KMS-11 (cell line): ENCODE measurements at regions not wholly inside any gene's neighbourhood (a gene's known extent, or its start where the extent isn't known, plus 50 kb on each side); places are given as distances from the start of the nearest gene placed in this dataset.

Source experiments
- H2AFZ ChIP-seq: fragments of 200-600 bp; sonication (generic); 2 replicates; pipeline ENCODE4 v1.6.1; 2016; ENCODE audit warnings: antibody characterized with exemption, mixed run types, low read depth
- H3K27ac ChIP-seq: fragments of 200-600 bp; sonication (generic); 2 replicates; pipeline ENCODE4 v1.6.1; 2016; ENCODE audit warnings: mild to moderate bottlenecking, mixed run types
- H3K27me3 ChIP-seq: fragments of 200-600 bp; sonication (generic); 2 replicates; pipeline ENCODE4 v1.6.1; 2017; ENCODE audit warnings: mild to moderate bottlenecking, low read depth, mixed run types, moderate library complexity; ENCODE audit not compliant: insufficient read depth
- H3K36me3 ChIP-seq: fragments of 200-600 bp; sonication (generic); 2 replicates; pipeline ENCODE4 v1.6.1; 2017; ENCODE audit warnings: mild to moderate bottlenecking, mixed run types; ENCODE audit not compliant: insufficient read depth
- H3K4me1 ChIP-seq: fragments of 200-600 bp; sonication (generic); 2 replicates; pipeline ENCODE4 v1.6.1; 2016; ENCODE audit warnings: mild to moderate bottlenecking, low read depth, mixed run types; ENCODE audit not compliant: poor library complexity, severe bottlenecking
- H3K4me2 ChIP-seq: fragments of 200-600 bp; sonication (generic); 2 replicates; pipeline ENCODE4 v1.7.0; 2016; ENCODE audit warnings: mild to moderate bottlenecking, mixed run types
- H3K4me3 ChIP-seq: fragments of 200-600 bp; sonication (generic); IDR thresholded peaks from 2 replicates; pipeline ENCODE4 v1.6.1; 2017; ENCODE audit warnings: low read depth, low read length, mixed read lengths; ENCODE audit not compliant: insufficient read depth
- H3K79me2 ChIP-seq: fragments of 200-600 bp; sonication (generic); 2 replicates; pipeline ENCODE4 v1.6.1; 2016; ENCODE audit warnings: low read depth, mixed run types; ENCODE audit not compliant: insufficient read depth
- H3K9ac ChIP-seq: fragments of 200-600 bp; sonication (generic); 2 replicates; pipeline ENCODE4 v1.6.1; 2016; ENCODE audit warnings: mild to moderate bottlenecking, mixed run types
- H4K20me1 ChIP-seq: fragments of 200-600 bp; sonication (generic); 2 replicates; pipeline ENCODE4 v1.6.1; 2016; ENCODE audit warnings: mild to moderate bottlenecking, mixed run types; ENCODE audit not compliant: insufficient read depth
- TF ChIP-seq, protein P1 (sequence below): fragments of 200-600 bp; sonication (generic); conservative IDR thresholded peaks from 2 replicates; pipeline ENCODE4 v1.6.1; 2017; ENCODE audit warnings: low read depth, mild to moderate bottlenecking, antibody characterized with exemption, low read length, moderate library complexity, mixed read lengths

DNA sequence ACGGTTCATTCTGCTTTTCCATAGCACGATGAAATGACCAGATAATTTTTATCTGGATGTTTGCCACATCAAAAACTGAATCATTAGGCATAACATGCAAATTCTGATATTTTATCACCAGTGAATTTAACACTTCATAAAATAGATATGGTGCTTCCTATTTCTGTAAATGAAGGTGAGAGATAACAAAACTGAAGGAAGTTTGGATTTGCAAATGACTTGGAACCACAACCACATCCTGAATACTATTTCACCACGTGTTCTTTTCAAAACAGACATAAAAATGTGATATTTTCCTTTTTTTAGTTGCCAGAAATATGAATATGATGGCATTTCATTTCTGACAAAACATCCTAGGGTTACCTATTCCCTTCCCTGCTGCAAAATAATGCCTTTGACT is 146.1 kb downstream of the EDN1 start:
- Histone ChIP-seq H3K4me3 (no peak overlapping the region), H3K27ac (no peak overlapping the region), H3K9ac (no peak overlapping the region), H3K4me2 (no peak overlapping the region), H3K4me1 (peaks cover 6% of the 10 kb centered on the region), H3K27me3 (no peaks in the 10 kb centered on the region), H3K79me2 (no peaks in the 10 kb centered on the region), H2AFZ (no peak overlapping the region), H4K20me1 (no peaks in the 10 kb centered on the region), H3K36me3 (no peaks in the 10 kb centered on the region)
- TF ChIP-seq, protein P1, sequence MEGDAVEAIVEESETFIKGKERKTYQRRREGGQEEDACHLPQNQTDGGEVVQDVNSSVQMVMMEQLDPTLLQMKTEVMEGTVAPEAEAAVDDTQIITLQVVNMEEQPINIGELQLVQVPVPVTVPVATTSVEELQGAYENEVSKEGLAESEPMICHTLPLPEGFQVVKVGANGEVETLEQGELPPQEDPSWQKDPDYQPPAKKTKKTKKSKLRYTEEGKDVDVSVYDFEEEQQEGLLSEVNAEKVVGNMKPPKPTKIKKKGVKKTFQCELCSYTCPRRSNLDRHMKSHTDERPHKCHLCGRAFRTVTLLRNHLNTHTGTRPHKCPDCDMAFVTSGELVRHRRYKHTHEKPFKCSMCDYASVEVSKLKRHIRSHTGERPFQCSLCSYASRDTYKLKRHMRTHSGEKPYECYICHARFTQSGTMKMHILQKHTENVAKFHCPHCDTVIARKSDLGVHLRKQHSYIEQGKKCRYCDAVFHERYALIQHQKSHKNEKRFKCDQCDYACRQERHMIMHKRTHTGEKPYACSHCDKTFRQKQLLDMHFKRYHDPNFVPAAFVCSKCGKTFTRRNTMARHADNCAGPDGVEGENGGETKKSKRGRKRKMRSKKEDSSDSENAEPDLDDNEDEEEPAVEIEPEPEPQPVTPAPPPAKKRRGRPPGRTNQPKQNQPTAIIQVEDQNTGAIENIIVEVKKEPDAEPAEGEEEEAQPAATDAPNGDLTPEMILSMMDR = no peak

DNA sequence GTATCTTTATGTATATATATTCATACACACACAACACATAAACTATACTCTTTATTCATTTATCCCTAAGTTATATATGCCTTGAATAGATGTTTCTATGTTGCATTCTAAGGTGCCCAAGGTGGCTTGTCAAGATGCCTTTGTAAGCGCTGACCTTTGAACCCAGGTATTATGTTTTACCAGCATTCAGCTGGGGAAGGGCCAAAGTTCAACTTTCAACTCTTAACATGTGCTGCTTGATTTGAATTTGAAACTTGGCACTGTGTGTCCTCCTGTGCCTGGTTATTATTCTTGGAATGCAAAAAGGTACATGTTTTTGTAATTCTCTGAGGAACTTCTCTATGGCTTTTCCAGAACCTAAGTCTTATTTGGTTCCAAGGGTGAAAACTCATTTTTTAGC is 146.5 kb downstream of the EDN1 start:
- no peak overlapping the region for H3K4me3 ChIP-seq
- no peak overlapping the region for H2AFZ ChIP-seq
- H3K4me1 ChIP-seq = peaks cover 6% of the 10 kb centered on the region
- H3K4me2 ChIP-seq = no peak overlapping the region
- TF ChIP-seq, protein P1 = no peak
- H3K79me2 ChIP-seq = no peaks in the 10 kb centered on the region
- H3K27ac ChIP-seq = no peak overlapping the region
- no peak overlapping the region for H3K9ac ChIP-seq
- H3K36me3 ChIP-seq = no peaks in the 10 kb centered on the region
- no peaks in the 10 kb centered on the region for H4K20me1 ChIP-seq
- H3K27me3 ChIP-seq = no peaks in the 10 kb centered on the region

DNA sequence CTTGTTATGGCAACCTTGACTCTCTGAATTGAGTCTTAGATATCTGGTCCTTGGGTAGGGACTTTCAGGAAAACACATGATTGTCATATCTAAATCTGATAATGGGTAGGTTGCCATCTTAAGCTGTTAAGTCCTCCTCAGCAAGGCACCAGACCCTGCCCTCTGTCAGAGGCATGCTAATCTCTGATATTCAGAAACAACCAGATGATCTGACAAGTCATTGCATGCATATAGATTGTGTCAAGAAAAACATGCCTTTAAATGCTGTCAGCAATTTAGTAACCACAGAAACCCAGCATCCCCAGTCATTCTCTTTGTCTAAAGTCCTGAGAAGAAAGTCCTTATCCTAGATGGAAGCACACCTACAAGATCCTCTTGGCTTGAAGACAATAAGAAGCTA is 149.1 kb downstream of the EDN1 start:
- no peak overlapping the region for H3K27ac ChIP-seq
- H3K4me3 ChIP-seq = no peak overlapping the region
- H3K4me2 ChIP-seq = no peak overlapping the region
- no peak overlapping the region for H2AFZ ChIP-seq
- no peaks in the 10 kb centered on the region for H3K79me2 ChIP-seq
- no peaks in the 10 kb centered on the region for H4K20me1 ChIP-seq
- H3K27me3 ChIP-seq = no peaks in the 10 kb centered on the region
- H3K36me3 ChIP-seq = no peaks in the 10 kb centered on the region
- no peak overlapping the region for H3K9ac ChIP-seq
- peaks cover 6% of the 10 kb centered on the region for H3K4me1 ChIP-seq
- TF ChIP-seq, protein P1 = no peak

DNA sequence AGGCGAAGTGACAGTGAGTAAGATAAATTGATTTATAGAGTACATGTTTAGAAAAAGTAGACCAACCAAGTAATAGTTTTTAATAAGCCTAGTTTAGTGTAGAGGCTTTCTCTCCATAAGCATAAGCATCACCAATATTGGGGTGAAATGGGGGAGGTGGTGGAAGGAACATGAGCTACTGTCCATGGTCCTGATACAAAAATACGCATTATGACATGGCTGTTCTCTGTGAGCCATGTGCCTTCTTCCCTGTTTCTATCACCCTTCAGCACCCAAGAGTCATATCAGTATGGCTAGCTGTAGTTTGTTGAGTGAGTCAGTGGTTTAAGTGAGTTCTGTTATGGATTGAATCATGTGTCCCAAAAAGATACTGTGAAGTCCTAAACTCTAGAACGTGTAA is 150.8 kb downstream of the EDN1 start:
- Histone ChIP-seq H3K79me2 (no peaks in the 10 kb centered on the region), H3K27me3 (no peaks in the 10 kb centered on the region), H2AFZ (no peak overlapping the region), H3K36me3 (no peaks in the 10 kb centered on the region), H3K27ac (no peak overlapping the region), H3K4me1 (peaks cover 6% of the 10 kb centered on the region), H3K4me3 (no peak overlapping the region), H3K9ac (no peak overlapping the region), H3K4me2 (no peak overlapping the region), H4K20me1 (no peaks in the 10 kb centered on the region)
- TF ChIP-seq, protein P1 = no peak
